DND-41 (cell line): ENCODE measurements at regions not wholly inside any gene's neighbourhood (a gene's known extent, or its start where the extent isn't known, plus 50 kb on each side); places are given as distances from the start of the nearest gene placed in this dataset.

Source experiments
- EZH2 ChIP-seq: IDR thresholded peaks from 3 replicates; pipeline ENCODE4 v1.6.1; 2012; ENCODE audit warnings: borderline replicate concordance, low read depth, mild to moderate bottlenecking, moderate library complexity, low read length, inconsistent platforms; ENCODE audit not compliant: severe bottlenecking
- TF ChIP-seq, protein P1 (sequence below): IDR thresholded peaks from 2 replicates; pipeline ENCODE4 v1.5.1; 2012; ENCODE audit warnings: borderline replicate concordance, low read length, moderate library complexity, mild to moderate bottlenecking; ENCODE audit not compliant: poor library complexity, severe bottlenecking; ENCODE audit errors: extremely low read depth

DNA sequence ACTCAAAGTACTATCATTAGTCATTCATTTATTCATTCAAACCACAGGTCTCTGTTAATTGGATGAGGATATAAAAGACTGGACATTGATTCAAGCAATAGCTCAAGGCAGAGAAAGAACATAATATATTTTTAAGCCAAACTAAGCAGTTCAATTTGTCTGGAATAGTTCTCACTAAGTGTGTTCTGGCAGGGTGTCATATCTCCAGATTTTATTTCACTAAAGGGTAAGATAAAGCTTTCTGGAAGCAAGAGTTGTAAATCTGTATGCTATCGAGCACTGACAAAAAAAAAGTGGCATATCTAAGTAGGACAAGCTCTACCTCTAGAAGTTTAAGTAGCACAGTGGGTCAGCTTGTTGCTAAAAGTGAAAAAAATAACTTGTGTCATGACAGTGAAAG, 375.6 kb downstream of the TUSC1 start:
- TF ChIP-seq, protein P1, sequence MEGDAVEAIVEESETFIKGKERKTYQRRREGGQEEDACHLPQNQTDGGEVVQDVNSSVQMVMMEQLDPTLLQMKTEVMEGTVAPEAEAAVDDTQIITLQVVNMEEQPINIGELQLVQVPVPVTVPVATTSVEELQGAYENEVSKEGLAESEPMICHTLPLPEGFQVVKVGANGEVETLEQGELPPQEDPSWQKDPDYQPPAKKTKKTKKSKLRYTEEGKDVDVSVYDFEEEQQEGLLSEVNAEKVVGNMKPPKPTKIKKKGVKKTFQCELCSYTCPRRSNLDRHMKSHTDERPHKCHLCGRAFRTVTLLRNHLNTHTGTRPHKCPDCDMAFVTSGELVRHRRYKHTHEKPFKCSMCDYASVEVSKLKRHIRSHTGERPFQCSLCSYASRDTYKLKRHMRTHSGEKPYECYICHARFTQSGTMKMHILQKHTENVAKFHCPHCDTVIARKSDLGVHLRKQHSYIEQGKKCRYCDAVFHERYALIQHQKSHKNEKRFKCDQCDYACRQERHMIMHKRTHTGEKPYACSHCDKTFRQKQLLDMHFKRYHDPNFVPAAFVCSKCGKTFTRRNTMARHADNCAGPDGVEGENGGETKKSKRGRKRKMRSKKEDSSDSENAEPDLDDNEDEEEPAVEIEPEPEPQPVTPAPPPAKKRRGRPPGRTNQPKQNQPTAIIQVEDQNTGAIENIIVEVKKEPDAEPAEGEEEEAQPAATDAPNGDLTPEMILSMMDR: no peak
- TF ChIP-seq EZH2: no peak
